SK-N-DZ (cell line): ENCODE measurements at regions not wholly inside any gene's neighbourhood (a gene's known extent, or its start where the extent isn't known, plus 50 kb on each side); places are given as distances from the start of the nearest gene placed in this dataset.
"Not testable (repeated sequence)": the region's sequence is repeated elsewhere in the genome, so short reads cannot be mapped to it uniquely, and the experiment has no call there.

ENCODE experiments used
- DNase-seq: peaks from one replicate; pipeline ENCODE4 v3.0.0-alpha.2; 2015; ENCODE audit warnings: low spot score

GRCh38 chr3:163821841-163822240 is 1256.5 kb downstream of the SI start:
- no peak for DNase-seq

GRCh38 chr3:163817015-163817414 is 1261.3 kb downstream of the SI start:
- no peak for DNase-seq

GRCh38 chr3:163813935-163814334 is 1264.4 kb downstream of the SI start:
- no peak for DNase-seq

GRCh38 chr3:163812006-163812405 is 1266.3 kb downstream of the SI start:
- no peak for DNase-seq

- no peak for DNase-seq
These were observed 1268.7 kb downstream of the SI start for GRCh38 chr3:163809540-163809993.

GRCh38 chr3:163786416-163786815 is 1291.9 kb downstream of the SI start:
- no peak for DNase-seq

GRCh38 chr3:163785693-163786092 is 1292.6 kb downstream of the SI start:
- DNase-seq, result peak; percentile 39

GRCh38 chr3:163779396-163780344 is 1298.6 kb downstream of the SI start:
- DNase-seq, result no peak

GRCh38 chr3:163776743-163777142 is 1301.6 kb downstream of the SI start:
- DNase-seq, result no peak

- DNase-seq, result no peak
These were observed 1305.2 kb downstream of the SI start for GRCh38 chr3:163773136-163773535.

GRCh38 chr3:163768048-163768447 is 1310.2 kb downstream of the SI start:
- no peak for DNase-seq

- no peak for DNase-seq
These were observed 1312.2 kb downstream of the SI start for GRCh38 chr3:163766112-163766511.

- no peak for DNase-seq
These were observed 1325.3 kb downstream of the SI start for GRCh38 chr3:163753033-163753432.

- no peak for DNase-seq
These were observed 1333.1 kb downstream of the SI start for GRCh38 chr3:163745204-163745603.

GRCh38 chr3:163735394-163735793 is 1342.9 kb downstream of the SI start:
- no peak for DNase-seq

GRCh38 chr3:163730684-163731083 is 1347.6 kb downstream of the SI start:
- no peak for DNase-seq

- no peak for DNase-seq
These were observed 1352.2 kb downstream of the SI start for GRCh38 chr3:163726125-163726524.

GRCh38 chr3:163722405-163722804 is 1355.9 kb downstream of the SI start:
- DNase-seq, result no peak

- DNase-seq, result no peak
These were observed 1356.7 kb downstream of the SI start for GRCh38 chr3:163721596-163721995.

GRCh38 chr3:163717377-163717776 is 1360.9 kb downstream of the SI start:
- DNase-seq, result no peak

- DNase-seq, result no peak
These were observed 1369.9 kb downstream of the SI start for GRCh38 chr3:163708428-163708827.

- no peak for DNase-seq
These were observed 1370.6 kb downstream of the SI start for GRCh38 chr3:163707659-163708058.

GRCh38 chr3:163698221-163698620 is 1380.1 kb downstream of the SI start:
- DNase-seq, result not testable (repeated sequence)
